Loucy (cell line): ENCODE measurements at regions not wholly inside any gene's neighbourhood (a gene's known extent, or its start where the extent isn't known, plus 50 kb on each side); places are given as distances from the start of the nearest gene placed in this dataset.
"Not testable (repeated sequence)": the region's sequence is repeated elsewhere in the genome, so short reads cannot be mapped to it uniquely, and the experiment has no call there.

ENCODE experiments used
- EZH2phosphoT487 ChIP-seq: fragments of 200-600 bp; IDR thresholded peaks from 2 replicates; pipeline ENCODE4 v1.6.1; 2018; ENCODE audit warnings: antibody characterized with exemption, mild to moderate bottlenecking, moderate library complexity, borderline replicate concordance
- TF ChIP-seq, protein P1 (sequence below): fragments of 200-600 bp; sonication (generic); conservative IDR thresholded peaks from 2 replicates; pipeline ENCODE4 v1.5.1; 2014; ENCODE audit warnings: mild to moderate bottlenecking, antibody characterized with exemption, low read length

GRCh38 chr6:137944381-137944780 lies 77.3 kb downstream of the TNFAIP3 start:
- TF ChIP-seq, protein P1, sequence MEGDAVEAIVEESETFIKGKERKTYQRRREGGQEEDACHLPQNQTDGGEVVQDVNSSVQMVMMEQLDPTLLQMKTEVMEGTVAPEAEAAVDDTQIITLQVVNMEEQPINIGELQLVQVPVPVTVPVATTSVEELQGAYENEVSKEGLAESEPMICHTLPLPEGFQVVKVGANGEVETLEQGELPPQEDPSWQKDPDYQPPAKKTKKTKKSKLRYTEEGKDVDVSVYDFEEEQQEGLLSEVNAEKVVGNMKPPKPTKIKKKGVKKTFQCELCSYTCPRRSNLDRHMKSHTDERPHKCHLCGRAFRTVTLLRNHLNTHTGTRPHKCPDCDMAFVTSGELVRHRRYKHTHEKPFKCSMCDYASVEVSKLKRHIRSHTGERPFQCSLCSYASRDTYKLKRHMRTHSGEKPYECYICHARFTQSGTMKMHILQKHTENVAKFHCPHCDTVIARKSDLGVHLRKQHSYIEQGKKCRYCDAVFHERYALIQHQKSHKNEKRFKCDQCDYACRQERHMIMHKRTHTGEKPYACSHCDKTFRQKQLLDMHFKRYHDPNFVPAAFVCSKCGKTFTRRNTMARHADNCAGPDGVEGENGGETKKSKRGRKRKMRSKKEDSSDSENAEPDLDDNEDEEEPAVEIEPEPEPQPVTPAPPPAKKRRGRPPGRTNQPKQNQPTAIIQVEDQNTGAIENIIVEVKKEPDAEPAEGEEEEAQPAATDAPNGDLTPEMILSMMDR: not testable (repeated sequence)
- TF ChIP-seq EZH2phosphoT487: not testable (repeated sequence)
